CD4-positive, alpha-beta memory T cell (primary cell): ENCODE measurements at regions not wholly inside any gene's neighbourhood (a gene's known extent, or its start where the extent isn't known, plus 50 kb on each side); places are given as distances from the start of the nearest gene placed in this dataset.

ENCODE experiments used
- CTCF ChIA-PET: fragments of 350-600 bp; sonication (Branson Sonifier 250); formaldehyde crosslinking; loops from one replicate; lab custom pipeline; 2021; ENCODE audit warnings: inconsistent platforms; ENCODE audit not compliant: partially characterized antibody; lab: Charles Lee
- POLR2A ChIA-PET: fragments of 350-600 bp; sonication (Branson Sonifier 250); formaldehyde crosslinking; loops from one replicate; lab custom pipeline; 2021; ENCODE audit not compliant: partially characterized antibody; lab: Charles Lee
- DNase-seq, 5 donors: peaks; one replicate each; pipeline versions ENCODE4 v3.0.0 to v3.0.0-alpha.2; 2020 to 2022; ENCODE audit warnings: mixed read lengths in 1 of 5
- H3K27ac ChIP-seq: one replicate; pipeline ENCODE4 v1.7.0; 2013; ENCODE audit warnings: low read depth, low read length
- H3K27me3 ChIP-seq: 2 replicates; pipeline ENCODE4 v1.7.0; 2013; ENCODE audit warnings: mild to moderate bottlenecking, low read length, moderate library complexity; ENCODE audit not compliant: insufficient read depth
- H3K36me3 ChIP-seq: 2 replicates; pipeline ENCODE4 v1.7.0; 2013; ENCODE audit warnings: mild to moderate bottlenecking, low read length, moderate library complexity; ENCODE audit not compliant: insufficient read depth
- H3K4me1 ChIP-seq: 2 replicates; pipeline ENCODE4 v1.7.0; 2013; ENCODE audit warnings: mild to moderate bottlenecking, low read length, moderate library complexity; ENCODE audit not compliant: insufficient read depth
- H3K4me3 ChIP-seq, 2 donors: one replicate each; pipeline ENCODE4 v1.7.0; 2013; ENCODE audit warnings: low read length in 2 of 2, mild to moderate bottlenecking in 1 of 2
- H3K9me3 ChIP-seq, 2 donors: one replicate each; pipeline ENCODE4 v1.7.0; 2013; ENCODE audit warnings: low read length in 2 of 2, control low read depth in 1 of 2; ENCODE audit not compliant: control insufficient read depth in 1 of 2
- H3K27ac Mint-ChIP-seq, 7 donors: one replicate each; pipeline ENCODE4 v1.8.0; 2020 to 2021; ENCODE audit warnings: mixed read lengths in 7 of 7, mild to moderate bottlenecking in 6 of 7, inconsistent platforms in 3 of 7, moderate library complexity in 3 of 7
- H3K27me3 Mint-ChIP-seq, 2 donors: one replicate each; pipeline ENCODE4 v1.8.0; 2020 to 2021; ENCODE audit warnings: mixed read lengths in 2 of 2
- H3K36me3 Mint-ChIP-seq, 2 donors: one replicate each; pipeline ENCODE4 v1.8.0; 2020 to 2021; ENCODE audit warnings: mixed read lengths in 2 of 2, inconsistent platforms in 1 of 2, mild to moderate bottlenecking in 1 of 2
- H3K4me1 Mint-ChIP-seq, 4 donors: one replicate each; pipeline ENCODE4 v1.8.0; 2020 to 2021; ENCODE audit warnings: mixed read lengths in 4 of 4, mild to moderate bottlenecking in 1 of 4
- H3K4me3 Mint-ChIP-seq, 8 donors: one replicate each; pipeline ENCODE4 v1.8.0; 2020 to 2021; ENCODE audit warnings: mixed read lengths in 8 of 8, mild to moderate bottlenecking in 7 of 8, moderate library complexity in 6 of 8, inconsistent platforms in 3 of 8
- H3K9me3 Mint-ChIP-seq, 8 donors: one replicate each; pipeline ENCODE4 v1.8.0; 2020 to 2021; ENCODE audit warnings: mixed read lengths in 8 of 8, mild to moderate bottlenecking in 5 of 8, inconsistent platforms in 3 of 8, moderate library complexity in 1 of 8
- intact Hi-C: fragments of 100-400 bp; cut with micrococcal nuclease; formaldehyde crosslinking; loops from one replicate; pipeline ENCODE4 v1.15.1; 2023

DNA sequence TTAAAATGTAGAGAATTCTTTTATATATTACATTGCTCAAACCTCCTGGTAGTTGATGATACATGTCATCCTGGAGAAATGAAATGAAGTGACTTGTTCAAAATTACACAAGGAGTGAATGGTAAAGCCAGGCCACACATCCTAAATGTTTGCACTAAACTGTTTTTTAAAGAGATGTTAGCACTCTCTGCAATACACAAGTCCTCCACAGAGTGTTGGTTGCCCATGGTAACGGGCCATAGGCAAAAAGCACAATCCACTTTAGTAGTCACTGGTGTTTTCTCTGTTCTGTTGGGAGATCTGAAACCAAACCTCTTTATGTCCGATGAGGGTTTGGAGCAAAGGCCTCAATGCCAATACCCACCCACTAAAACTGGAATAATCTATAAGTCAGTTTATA lies 907.4 kb downstream of the NTRK3 start:
- Mint-ChIP-seq H3K4me1 (no peaks in the 10 kb centered on the region), H3K27ac (no peak overlapping the region), H3K27me3 (peaks cover 0 to 1% of the 10 kb centered on the region in 2 donors), H3K4me3 (no peak overlapping the region), H3K36me3 (no peaks in the 10 kb centered on the region), H3K9me3 (peaks cover 0 to 5% (median 0%) of the 10 kb centered on the region in 8 donors)
- Histone ChIP-seq H3K4me3 (no peak overlapping the region), H3K36me3 (no peaks in the 10 kb centered on the region), H3K9me3 (no peaks in the 10 kb centered on the region), H3K4me1 (no peaks in the 10 kb centered on the region), H3K27me3 (no peaks in the 10 kb centered on the region), H3K27ac (no peak overlapping the region)
- CTCF ChIA-PET = no interaction called here
- intact Hi-C loops = no loop called here
- DNase-seq = no peak
- POLR2A ChIA-PET = no interaction called here

DNA sequence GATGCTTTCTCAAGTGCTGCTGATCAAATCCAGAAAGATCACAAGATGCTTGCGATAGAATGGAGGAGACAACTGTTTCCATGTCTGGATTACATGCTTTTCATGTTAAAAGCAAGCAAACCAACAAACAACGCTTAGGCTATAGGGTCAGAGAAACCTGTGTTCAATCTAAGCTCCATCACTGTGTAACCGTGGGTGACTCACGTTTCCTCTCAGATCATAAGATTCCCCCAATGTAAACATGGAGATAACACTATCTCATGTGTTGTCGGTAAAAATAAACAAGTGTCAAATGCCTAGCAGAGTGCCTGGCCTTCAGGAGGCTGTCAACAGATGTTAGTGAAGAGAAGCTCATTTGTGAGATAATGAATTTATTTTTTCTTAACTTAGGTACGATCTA lies 907.8 kb downstream of the NTRK3 start:
- no peak overlapping the region for H3K4me3 Mint-ChIP-seq
- Histone ChIP-seq H3K4me3 (no peak overlapping the region), H3K4me1 (no peaks in the 10 kb centered on the region), H3K27ac (no peak overlapping the region), H3K36me3 (no peaks in the 10 kb centered on the region), H3K9me3 (no peaks in the 10 kb centered on the region), H3K27me3 (no peaks in the 10 kb centered on the region)
- ChIA-PET CTCF (no interaction called here), POLR2A (no interaction called here)
- H3K4me1 Mint-ChIP-seq = no peaks in the 10 kb centered on the region
- intact Hi-C loops = no loop called here
- DNase-seq = no peak
- no peaks in the 10 kb centered on the region for H3K36me3 Mint-ChIP-seq
- no peak overlapping the region for H3K27ac Mint-ChIP-seq
- peaks cover 0 to 1% of the 10 kb centered on the region in 2 donors for H3K27me3 Mint-ChIP-seq
- H3K9me3 Mint-ChIP-seq = peaks cover 0 to 5% (median 0%) of the 10 kb centered on the region in 8 donors

DNA sequence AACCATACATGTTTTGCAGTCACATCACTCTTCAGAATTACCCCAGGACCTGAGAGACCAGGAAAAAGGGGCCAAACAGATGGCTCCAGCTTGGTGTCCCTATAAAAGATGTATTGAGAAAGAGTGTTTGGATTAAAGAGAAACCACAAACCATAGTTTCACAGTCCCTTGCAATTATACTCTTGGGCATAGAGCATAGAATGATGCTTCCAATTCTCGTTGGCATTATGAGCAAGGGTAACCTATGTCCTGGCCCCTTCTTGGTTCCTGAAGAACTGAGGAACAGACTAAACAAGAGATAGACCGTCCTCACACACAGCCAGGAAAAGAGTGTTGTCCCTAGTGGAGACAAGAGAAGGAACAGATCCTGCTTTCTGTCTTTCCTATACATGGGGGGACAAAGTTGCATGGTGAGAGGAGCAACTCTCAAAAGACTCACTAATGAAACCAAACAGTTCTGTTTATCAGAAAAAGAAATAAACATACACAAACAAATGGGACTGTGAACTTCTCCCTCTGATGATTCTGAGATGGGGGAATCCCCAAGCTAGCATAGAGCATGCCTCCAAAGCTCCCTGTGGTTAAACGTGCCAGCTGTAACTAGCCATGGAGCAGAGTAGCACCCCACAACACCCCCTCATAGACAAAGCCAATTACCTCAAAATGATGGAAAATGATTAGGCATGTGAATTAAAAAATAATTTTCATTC lies 908.6 kb downstream of the NTRK3 start:
- H3K27ac Mint-ChIP-seq = no peak overlapping the region
- no peaks in the 10 kb centered on the region for H3K4me1 Mint-ChIP-seq
- POLR2A ChIA-PET = no interaction called here
- intact Hi-C loops = no loop called here
- Histone ChIP-seq H3K4me3 (no peak overlapping the region), H3K27ac (no peak overlapping the region), H3K27me3 (no peaks in the 10 kb centered on the region), H3K9me3 (no peaks in the 10 kb centered on the region), H3K4me1 (no peaks in the 10 kb centered on the region), H3K36me3 (no peaks in the 10 kb centered on the region)
- H3K36me3 Mint-ChIP-seq = no peaks in the 10 kb centered on the region
- H3K4me3 Mint-ChIP-seq = no peak overlapping the region
- CTCF ChIA-PET = no interaction called here
- H3K27me3 Mint-ChIP-seq = peaks cover 0 to under 1% of the 10 kb centered on the region in 2 donors
- peaks cover 0 to 5% (median 0%) of the 10 kb centered on the region in 8 donors for H3K9me3 Mint-ChIP-seq
- no peak for DNase-seq

DNA sequence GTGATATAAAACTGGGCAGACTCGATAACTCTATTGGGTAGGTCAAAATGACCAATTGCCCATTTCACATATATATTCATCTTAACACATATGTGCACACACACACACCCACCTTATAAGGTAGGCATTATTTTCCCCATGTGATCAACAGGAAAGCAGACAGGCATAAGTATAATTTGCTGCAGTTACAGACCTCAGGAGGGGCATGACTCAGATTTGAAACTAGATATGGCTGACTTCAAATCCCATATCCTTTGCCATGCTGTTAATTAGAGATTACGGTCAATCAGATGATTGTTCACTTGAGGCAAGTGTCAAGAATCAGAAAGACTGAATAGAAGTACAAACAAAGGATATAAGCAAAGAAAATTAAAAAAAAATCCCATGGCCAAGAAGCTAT lies 910.6 kb downstream of the NTRK3 start:
- Histone ChIP-seq H3K4me3 (no peak overlapping the region), H3K4me1 (no peaks in the 10 kb centered on the region), H3K36me3 (no peaks in the 10 kb centered on the region), H3K27me3 (no peaks in the 10 kb centered on the region), H3K9me3 (no peaks in the 10 kb centered on the region), H3K27ac (no peak overlapping the region)
- no peaks in the 10 kb centered on the region for H3K36me3 Mint-ChIP-seq
- intact Hi-C loops = no loop called here
- ChIA-PET POLR2A (no interaction called here), CTCF (no interaction called here)
- no peaks in the 10 kb centered on the region for H3K4me1 Mint-ChIP-seq
- H3K4me3 Mint-ChIP-seq = no peak overlapping the region
- H3K27me3 Mint-ChIP-seq = no peaks in the 10 kb centered on the region
- H3K9me3 Mint-ChIP-seq = peaks cover 0 to 7% (median 0%) of the 10 kb centered on the region in 8 donors
- no peak for DNase-seq
- no peak overlapping the region for H3K27ac Mint-ChIP-seq

DNA sequence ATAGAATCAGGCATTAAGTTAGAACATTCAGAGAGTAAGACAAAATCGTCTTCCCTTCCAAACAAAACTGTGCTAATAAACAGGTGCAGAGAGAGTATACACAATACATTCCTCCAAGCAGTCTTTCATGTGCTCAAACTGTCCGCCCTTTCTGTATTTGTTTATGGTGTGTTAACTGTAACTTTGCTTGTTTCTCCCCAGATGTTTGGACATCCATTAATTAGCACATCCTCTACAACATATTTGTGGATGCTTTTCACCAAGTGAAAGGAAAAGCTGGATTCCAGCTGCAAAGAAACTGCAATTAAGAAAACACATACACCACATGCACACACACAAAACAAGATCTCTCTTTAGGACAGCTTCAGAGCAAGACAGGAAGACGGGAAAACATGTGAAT lies 912.6 kb downstream of the NTRK3 start:
- no peaks in the 10 kb centered on the region for H3K4me1 Mint-ChIP-seq
- intact Hi-C loops = no loop called here
- H3K27ac Mint-ChIP-seq = no peak overlapping the region
- CTCF ChIA-PET = no interaction called here
- DNase-seq = no peak
- Histone ChIP-seq H3K36me3 (no peaks in the 10 kb centered on the region), H3K27me3 (no peaks in the 10 kb centered on the region), H3K27ac (no peak overlapping the region), H3K4me1 (no peaks in the 10 kb centered on the region), H3K4me3 (no peak overlapping the region), H3K9me3 (no peaks in the 10 kb centered on the region)
- H3K27me3 Mint-ChIP-seq = no peaks in the 10 kb centered on the region
- peaks cover 0 to 7% (median 0%) of the 10 kb centered on the region in 8 donors for H3K9me3 Mint-ChIP-seq
- H3K4me3 Mint-ChIP-seq = no peak overlapping the region
- POLR2A ChIA-PET = no interaction called here
- no peaks in the 10 kb centered on the region for H3K36me3 Mint-ChIP-seq

DNA sequence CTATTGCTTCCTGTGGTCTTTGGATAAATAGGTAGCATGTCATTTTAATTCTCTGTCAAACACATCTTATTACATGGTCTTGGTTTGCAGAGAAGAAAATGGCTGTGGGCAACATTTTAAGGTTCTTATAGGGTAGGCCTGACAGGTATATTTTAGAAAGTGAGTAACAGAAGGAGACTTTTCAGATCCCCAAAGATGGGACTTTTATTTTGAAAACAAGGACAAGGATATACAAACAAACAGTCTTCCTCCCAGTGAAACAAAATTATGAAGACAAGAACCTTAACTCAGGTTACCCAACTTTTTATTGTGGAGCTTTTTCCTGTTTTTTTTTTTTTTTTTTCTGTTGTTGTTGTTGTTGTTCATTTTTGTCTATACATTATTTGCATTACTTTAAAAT lies 916.2 kb downstream of the NTRK3 start:
- Histone ChIP-seq H3K4me1 (no peaks in the 10 kb centered on the region), H3K27ac (no peak overlapping the region), H3K4me3 (no peak overlapping the region), H3K36me3 (no peaks in the 10 kb centered on the region), H3K27me3 (no peaks in the 10 kb centered on the region), H3K9me3 (no peaks in the 10 kb centered on the region)
- Mint-ChIP-seq H3K27ac (no peak overlapping the region), H3K9me3 (peaks cover 0 to 7% (median 0%) of the 10 kb centered on the region in 8 donors), H3K27me3 (peaks cover 0 to 2% of the 10 kb centered on the region in 2 donors), H3K4me1 (no peaks in the 10 kb centered on the region), H3K4me3 (no peak overlapping the region), H3K36me3 (no peaks in the 10 kb centered on the region)
- CTCF ChIA-PET = no interaction called here
- intact Hi-C loops = no loop called here
- POLR2A ChIA-PET = no interaction called here
- DNase-seq = no peak

DNA sequence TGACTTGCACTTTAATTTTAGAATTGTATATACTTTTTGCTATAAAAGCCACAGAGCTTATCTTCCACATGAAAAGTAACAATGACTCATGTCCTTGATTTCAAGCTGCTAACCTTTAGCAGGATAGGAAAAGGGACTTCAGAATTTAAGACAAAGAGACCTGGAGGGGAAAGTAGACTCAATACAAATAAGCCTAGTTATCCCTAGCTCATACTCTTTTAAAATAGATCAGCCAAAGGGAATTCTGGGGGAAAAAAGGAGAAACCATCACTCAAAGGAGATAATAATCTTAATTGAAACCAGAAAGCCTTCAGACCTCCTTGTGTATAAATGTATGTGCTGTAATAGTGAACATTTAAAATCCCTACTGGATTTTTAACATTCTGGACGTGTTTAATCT lies 930.3 kb downstream of the NTRK3 start:
- Mint-ChIP-seq H3K27me3 (peaks cover 0 to 1% of the 10 kb centered on the region in 2 donors), H3K27ac (no peak overlapping the region), H3K36me3 (no peaks in the 10 kb centered on the region), H3K9me3 (peaks cover 0 to 4% (median 0%) of the 10 kb centered on the region in 8 donors), H3K4me3 (no peak overlapping the region), H3K4me1 (no peaks in the 10 kb centered on the region)
- DNase-seq = no peak
- ChIA-PET CTCF (no interaction called here), POLR2A (no interaction called here)
- no peaks in the 10 kb centered on the region for H3K4me1 ChIP-seq
- intact Hi-C loops = no loop called here
- H3K27me3 ChIP-seq = no peaks in the 10 kb centered on the region
- no peaks in the 10 kb centered on the region for H3K36me3 ChIP-seq
- H3K9me3 ChIP-seq = no peaks in the 10 kb centered on the region
- no peak overlapping the region for H3K4me3 ChIP-seq
- H3K27ac ChIP-seq = no peak overlapping the region
